Dedifferentiated amniotic fluid mesenchymal stem cell (primary cell): ENCODE measurements at regions not wholly inside any gene's neighbourhood (a gene's known extent, or its start where the extent isn't known, plus 50 kb on each side); places are given as distances from the start of the nearest gene placed in this dataset.

Experiments used
- DNase-seq: peaks from one replicate; pipeline ENCODE4 v3.0.0-alpha.2; 2016; ENCODE audit errors: extremely low spot score

DNA sequence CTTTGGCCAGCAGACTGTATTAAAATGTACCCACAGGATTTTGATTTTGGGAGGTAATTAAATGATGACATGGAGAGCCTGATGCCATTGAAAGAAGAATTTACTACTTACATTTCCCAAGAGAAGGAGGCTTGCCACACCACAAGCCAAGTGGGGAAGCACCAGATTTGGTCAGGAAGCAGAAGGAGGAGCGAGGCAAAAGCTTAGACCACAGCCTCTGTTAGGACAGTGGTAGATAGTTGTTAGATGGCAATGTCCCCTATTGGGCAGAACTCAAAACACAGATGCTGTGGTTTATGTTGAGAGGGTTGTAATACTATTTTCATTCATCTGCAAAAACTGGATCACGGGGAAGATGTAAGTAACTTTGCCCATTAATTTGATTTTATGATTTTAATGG, 709.4 kb downstream of the VRK1 start:
- DNase-seq = no peak

DNA sequence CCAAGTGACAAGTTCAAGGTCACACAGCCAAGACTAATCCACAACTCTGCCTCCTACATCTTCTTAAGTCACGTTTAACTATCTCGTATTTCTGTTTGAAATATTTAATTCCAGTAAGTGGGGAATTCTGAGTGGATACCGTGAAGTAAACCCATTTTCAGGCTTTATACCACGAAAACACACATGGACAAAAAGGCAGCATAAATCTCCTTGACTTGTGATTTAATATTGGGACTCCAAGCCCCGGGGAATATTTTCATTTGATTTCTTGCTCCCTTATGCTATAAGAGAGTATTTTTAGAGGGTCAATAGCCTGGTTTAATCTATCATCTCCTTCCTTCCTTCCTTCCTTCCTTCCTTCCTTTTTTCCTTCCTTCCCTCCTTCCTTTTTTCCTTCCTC, 716.7 kb downstream of the VRK1 start:
- DNase-seq = no peak

DNA sequence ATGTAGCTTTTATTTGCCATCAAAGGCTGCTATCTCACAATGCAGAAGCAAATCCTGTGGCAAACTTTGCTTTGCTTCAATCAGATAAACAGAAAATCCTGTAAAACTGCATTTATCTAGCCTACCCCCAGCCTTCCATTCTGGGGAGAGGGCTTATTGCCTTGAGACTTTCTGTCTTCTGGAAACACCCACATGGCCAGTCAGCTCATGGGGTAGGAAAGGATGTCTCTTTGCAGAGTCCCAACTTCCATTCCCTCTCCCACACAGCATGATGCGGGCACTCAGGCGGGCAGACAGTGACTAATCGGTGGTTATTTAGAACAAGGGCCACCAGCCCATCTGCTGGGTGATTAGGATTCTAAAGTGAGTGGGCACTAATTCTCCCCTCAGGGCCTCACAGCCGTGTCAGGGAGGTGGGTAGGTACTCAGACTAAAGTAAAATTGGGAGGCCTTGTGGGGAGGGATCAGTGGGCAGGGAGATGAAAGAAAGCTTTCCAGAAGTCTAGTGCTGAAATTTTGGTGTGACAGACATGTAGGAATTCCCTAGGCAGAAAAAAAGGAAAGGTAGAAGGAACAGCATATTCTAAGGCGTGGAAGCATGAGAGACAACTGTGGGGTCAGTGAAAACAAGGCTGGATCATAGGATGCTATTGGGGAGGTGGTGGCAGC, 720.5 kb downstream of the VRK1 start:
- no peak for DNase-seq

DNA sequence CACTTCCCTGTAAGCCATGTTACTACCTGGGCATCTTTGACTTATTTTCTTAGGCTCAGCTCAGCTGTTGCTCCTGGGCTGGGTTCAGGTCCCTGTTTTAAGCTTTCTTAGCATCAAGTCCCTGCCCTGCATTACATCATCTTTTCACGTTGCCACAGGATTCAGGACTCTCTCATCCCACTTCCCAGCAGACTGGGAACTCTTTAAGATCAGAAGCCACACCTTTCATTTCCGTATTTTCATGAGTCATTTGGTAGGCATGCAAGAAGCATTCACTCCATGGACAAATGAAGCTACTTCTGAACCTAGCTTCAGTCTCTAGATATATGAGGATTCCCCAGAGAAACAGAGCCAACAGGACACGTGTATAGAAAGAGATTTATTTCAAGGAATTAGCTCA, 726.8 kb downstream of the VRK1 start:
- DNase-seq = no peak

- DNase-seq = no peak
Measured at GRCh38 chr14:97524589-97525319, 727.6 kb downstream of the VRK1 start.

- DNase-seq = no peak
Measured at GRCh38 chr14:97527993-97528392, 730.8 kb downstream of the VRK1 start.

DNA sequence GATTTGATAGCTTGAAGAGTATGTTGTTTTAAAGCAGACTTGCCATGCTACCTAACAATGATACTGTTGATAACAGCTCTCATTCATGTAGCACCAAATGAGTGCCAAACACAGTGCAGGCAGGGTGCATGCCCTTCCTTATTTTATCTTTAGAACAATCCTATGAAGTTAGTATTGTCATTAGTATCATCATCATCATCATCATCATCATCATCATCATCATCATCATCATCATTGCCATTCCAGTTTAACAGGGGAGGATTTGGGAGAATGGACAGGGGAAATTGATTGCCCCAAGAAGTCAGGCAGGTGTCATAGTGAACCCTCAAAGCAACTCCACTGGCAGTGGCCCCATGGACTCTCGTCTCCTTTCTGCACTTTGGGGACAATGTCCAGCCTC, 734.9 kb downstream of the VRK1 start:
- no peak for DNase-seq

GRCh38 chr14:97536421-97536820, 739.2 kb downstream of the VRK1 start:
- no peak for DNase-seq

DNA sequence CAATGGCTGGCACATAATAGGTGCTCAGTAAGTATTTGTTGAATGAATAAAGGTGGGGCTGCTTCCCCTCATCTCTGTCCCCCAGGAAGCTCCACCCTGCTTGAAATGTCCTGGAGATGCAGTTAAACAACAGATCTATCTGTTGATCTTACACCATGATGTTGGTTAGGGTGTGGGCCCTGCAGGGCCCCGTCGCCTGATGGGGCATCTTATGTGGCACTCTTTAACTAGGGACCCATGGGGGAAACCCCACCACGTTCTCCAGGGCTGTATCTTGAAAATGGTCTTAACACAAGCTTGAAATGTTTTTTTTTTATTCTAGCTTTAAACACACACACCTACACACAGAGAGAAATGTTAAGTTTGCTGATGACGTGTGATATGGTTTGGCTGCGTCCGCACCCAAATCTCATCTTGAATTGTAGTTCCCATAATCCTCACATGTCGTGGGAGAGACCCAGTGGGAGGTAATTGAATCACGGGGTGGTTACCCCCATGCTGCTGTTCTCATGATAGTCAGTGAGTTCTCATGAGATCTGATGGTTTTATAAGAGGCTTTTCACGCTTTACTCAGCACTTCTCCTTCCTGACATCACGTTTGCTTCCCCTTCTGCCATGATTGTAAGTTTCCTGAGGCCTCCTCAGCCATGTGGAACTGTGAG, 741.7 kb downstream of the VRK1 start:
- DNase-seq = no peak

- no peak for DNase-seq
Measured at GRCh38 chr14:97539411-97539795, 742.2 kb downstream of the VRK1 start.

DNA sequence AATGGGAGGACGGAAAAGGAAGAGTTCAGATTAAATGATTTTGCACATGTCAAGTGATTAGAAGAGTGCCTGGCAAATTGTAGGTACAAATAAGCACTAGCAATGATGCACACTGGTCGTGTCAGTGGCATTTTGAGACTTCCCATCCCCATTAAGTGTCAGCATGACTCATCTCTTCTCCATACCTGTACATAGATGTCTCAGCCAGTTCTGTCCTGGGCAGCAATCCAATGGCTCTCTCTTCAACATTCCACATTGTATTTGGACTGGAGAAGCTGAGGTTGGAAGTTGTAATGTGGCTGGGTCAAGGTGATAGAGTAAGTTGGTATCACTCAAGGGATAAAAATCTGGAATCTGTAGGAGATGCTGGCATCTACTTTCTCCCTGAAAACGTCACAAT, 742.7 kb downstream of the VRK1 start:
- no peak for DNase-seq

DNA sequence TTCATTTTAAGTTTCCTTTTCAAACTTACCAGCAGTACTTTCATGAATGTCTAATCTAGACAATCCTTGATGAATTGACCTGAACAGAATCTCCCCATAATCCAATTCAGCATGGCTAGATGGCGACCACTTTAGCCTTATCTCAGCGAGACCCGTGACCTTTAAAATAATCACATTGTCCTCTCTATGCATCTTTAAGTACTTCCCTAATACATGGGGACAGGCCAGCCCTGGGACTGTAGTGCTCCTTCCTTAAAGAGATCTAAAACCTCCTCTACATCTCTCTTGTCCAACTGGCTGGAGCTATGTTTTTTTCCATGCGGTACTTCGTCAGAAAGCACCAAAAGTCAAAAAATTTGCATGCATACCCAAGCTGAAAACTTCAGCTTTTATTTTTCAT, 746.0 kb downstream of the VRK1 start:
- no peak for DNase-seq

- DNase-seq = no peak
Measured at GRCh38 chr14:97543816-97544215, 746.6 kb downstream of the VRK1 start.

- DNase-seq = no peak
Measured at GRCh38 chr14:97544571-97544970, 747.4 kb downstream of the VRK1 start.

GRCh38 chr14:97546491-97547230, 749.5 kb downstream of the VRK1 start:
- DNase-seq = no peak

DNA sequence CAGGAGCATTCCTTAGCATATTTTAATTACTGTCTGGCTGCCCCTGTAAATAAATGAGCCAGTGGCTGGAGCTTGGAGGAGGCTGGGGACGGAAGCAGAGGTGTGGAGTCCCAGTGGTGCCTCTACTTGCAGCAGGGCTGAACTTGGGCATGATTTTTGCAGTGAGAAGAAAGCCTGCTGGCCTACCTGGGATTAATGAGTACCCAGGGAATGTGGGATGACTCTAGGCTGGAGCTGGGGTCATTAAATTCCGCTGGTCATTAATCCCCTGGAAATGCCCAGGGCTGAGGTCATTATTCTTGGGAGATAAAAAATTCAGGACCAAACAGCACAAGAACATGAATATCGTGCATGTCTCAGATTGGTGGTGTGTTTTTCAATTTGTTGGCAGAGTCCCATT, 753.3 kb downstream of the VRK1 start:
- DNase-seq = no peak

- DNase-seq = no peak
Measured at GRCh38 chr14:97554597-97554996, 757.4 kb downstream of the VRK1 start.

- DNase-seq = no peak
Measured at GRCh38 chr14:97564334-97564733, 767.2 kb downstream of the VRK1 start.

GRCh38 chr14:97571201-97571600, 774.0 kb downstream of the VRK1 start:
- DNase-seq = no peak

DNA sequence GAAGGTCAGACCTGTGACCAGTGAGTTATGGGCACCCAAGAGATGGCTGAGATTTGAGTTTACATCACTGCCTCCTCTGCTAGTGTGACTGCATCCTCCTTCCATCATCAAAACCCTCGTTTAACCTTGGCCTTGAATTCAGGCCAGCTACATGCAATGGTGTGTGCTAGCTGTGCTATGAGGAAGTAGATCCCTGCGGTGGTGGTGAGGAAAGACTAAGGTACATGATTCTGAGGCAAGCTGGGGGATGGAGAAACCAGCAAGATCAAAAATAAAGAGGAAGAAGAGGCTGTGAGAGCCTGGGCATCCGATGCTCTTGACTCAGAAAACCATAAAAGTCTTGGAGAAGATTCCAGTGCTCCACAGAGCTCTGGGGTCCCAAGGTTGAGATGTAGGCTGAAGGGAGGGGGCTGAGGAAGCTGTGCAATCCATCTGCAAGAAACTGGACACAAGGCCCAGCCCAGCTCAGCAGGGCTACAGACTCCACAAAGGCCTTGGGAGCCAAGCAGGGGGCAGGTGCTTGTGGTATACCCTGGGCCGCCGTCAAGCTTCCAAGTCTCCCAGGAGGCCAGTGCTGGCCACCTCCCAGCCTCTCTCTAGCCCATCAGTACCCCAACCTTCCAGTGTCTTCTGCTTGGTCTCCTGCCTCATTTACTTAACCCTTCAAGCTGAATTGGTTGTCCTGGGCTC, 774.8 kb downstream of the VRK1 start:
- DNase-seq = no peak

- DNase-seq = no peak
Measured at GRCh38 chr14:97572583-97573458, 775.6 kb downstream of the VRK1 start.
